Lung (tissue), 11 donors: ENCODE measurements at regions not wholly inside any gene's neighbourhood (a gene's known extent, or its start where the extent isn't known, plus 50 kb on each side); places are given as distances from the start of the nearest gene placed in this dataset.

ENCODE experiments used
- ATAC-seq: fragments of 200-7000 bp; cut with Tn5 transposase; one replicate; pipeline ENCODE4 v1.9.1; 2020; ENCODE audit warnings: moderate number of reproducible peaks; ENCODE audit not compliant: insufficient read depth, low FRiP score
- DNase-seq, 3 donors: peaks; one replicate each; pipeline ENCODE4 v3.0.0-alpha.2; 2013 to 2017
- H3K27ac ChIP-seq, 2 donors: one replicate each; pipeline ENCODE4 v1.5.1; 2013; ENCODE audit warnings: mild to moderate bottlenecking in 2 of 2, moderate library complexity in 2 of 2, control low read depth in 1 of 2, inconsistent platforms in 1 of 2, low read depth in 1 of 2, low read length in 1 of 2
- H3K27me3 ChIP-seq, 3 donors: one replicate each; pipeline ENCODE4 v1.5.1; 2013; ENCODE audit warnings: low read length in 2 of 3; ENCODE audit not compliant: control insufficient read depth in 3 of 3, insufficient read depth in 3 of 3
- H3K36me3 ChIP-seq, 4 donors: one replicate each; pipeline ENCODE4 v1.5.1; 2013; ENCODE audit warnings: low read length in 4 of 4, mild to moderate bottlenecking in 1 of 4, moderate library complexity in 1 of 4; ENCODE audit not compliant: control insufficient read depth in 4 of 4, insufficient read depth in 4 of 4
- H3K4me1 ChIP-seq, 5 donors: one replicate each; pipeline ENCODE4 v1.5.1; 2013; ENCODE audit warnings: low read length in 5 of 5, mild to moderate bottlenecking in 2 of 5, moderate library complexity in 1 of 5; ENCODE audit not compliant: control insufficient read depth in 5 of 5, insufficient read depth in 5 of 5
- H3K4me3 ChIP-seq: one replicate; pipeline ENCODE4 v1.5.1; 2013; ENCODE audit warnings: mild to moderate bottlenecking, control low read depth, moderate library complexity
- H3K9ac ChIP-seq, 2 donors: one replicate each; pipeline ENCODE4 v1.5.1; 2013; ENCODE audit warnings: low read length in 2 of 2, control low read depth in 1 of 2; ENCODE audit not compliant: insufficient read depth in 1 of 2
- H3K9me3 ChIP-seq, 4 donors: one replicate each; pipeline ENCODE4 v1.5.1; 2013; ENCODE audit warnings: low read length in 3 of 4, mild to moderate bottlenecking in 1 of 4, moderate library complexity in 1 of 4; ENCODE audit not compliant: control insufficient read depth in 4 of 4, insufficient read depth in 3 of 4
- CTCF ChIP-seq: IDR thresholded peaks from 2 replicates; pipeline ENCODE4 v1.5.1; 2012; ENCODE audit warnings: mild to moderate bottlenecking; ENCODE audit errors: control extremely low read depth, extremely low read depth
- WGBS, 2 donors: extraction: QIAGEN DNeasy Blood & Tissue Kit; methylation state at CpG; one replicate each; pipeline ENCODE4 v1.1.7; 2013; 5-methylcytosine and 5-hydroxymethylcytosine counted together
- donor health status: control.
- donor health status: control.
- donor health status: Bipolar disorder and iron deficiency.
- donor health status: healthy.
- donor health status: DM: yes; HTN: yes; CAD: no.

DNA sequence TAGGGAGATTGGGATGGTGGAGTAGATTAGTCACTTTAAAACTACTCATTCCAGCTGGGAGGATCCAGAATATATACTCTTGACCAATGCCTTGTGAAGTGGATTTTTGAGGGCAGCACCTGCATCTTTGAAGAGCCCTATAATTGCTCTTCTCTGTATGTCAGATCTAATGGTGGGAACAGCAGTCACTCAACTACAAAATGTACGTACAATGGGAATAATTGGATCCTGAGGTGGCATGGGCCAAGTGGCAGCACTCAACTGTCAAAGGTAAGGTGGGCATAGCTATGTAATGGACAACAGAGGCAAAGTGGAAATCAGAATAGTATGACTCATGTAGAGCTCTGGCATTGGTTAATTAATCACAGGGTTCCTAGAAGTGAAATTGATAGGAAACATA, 51.6 kb upstream of the KIAA0040 start:
- Histone ChIP-seq H3K36me3 (no peaks in the 10 kb centered on the region), H3K4me3 (no peak overlapping the region), H3K27me3 (no peaks in the 10 kb centered on the region), H3K4me1 (no peaks in the 10 kb centered on the region), H3K27ac (no peak overlapping the region), H3K9ac (no peak overlapping the region), H3K9me3 (peaks cover 0 to 9% (median 2%) of the 10 kb centered on the region in 4 donors)
- WGBS, 2 donors = 92 to 94% methylated on average over 1 of the region's 1 CpG
- DNase-seq (no peak), ATAC-seq (no peak)
- TF ChIP-seq CTCF = no peak
